GM04503 (cell line): ENCODE measurements at regions not wholly inside any gene's neighbourhood (a gene's known extent, or its start where the extent isn't known, plus 50 kb on each side); places are given as distances from the start of the nearest gene placed in this dataset.

ENCODE experiments used
- DNase-seq: peaks from one replicate; pipeline ENCODE4 v3.0.0-alpha.2; 2012; ENCODE audit warnings: low read depth

DNA sequence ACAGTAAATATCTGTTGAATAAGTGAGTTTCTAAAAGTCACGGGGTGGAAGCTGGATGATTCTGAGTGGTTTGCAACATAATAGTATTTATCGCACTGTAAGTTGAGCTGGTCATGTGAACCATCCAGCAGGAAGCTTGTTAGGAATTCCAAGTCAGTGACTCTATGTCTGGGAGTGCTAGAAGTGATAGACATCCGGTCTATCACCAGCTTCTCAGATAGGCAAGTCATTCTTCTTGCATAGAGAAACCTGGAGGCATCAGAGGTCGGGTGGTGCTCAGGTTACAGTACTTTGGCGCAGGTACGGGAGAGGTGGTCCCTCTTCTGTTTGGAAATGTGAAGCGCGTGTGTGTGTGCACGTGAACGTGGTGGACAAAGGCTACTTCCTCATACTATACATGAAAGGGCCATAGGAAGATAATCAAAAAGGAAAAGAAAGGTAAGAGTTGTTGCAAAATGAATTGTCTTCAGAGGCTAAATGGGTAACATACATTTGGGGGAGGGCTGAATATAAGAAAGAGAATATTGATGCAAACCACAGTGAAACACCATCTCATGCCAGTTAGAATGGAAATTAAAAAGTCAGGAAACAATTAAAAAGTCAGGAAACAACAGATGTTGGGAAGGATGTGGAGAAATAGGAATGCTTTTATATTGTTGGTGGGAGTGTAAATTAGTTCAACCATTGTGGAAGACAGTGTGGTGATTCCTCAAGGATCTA lies 299.3 kb upstream of the ZFP64 start:
- DNase-seq = peak; percentile 74

DNA sequence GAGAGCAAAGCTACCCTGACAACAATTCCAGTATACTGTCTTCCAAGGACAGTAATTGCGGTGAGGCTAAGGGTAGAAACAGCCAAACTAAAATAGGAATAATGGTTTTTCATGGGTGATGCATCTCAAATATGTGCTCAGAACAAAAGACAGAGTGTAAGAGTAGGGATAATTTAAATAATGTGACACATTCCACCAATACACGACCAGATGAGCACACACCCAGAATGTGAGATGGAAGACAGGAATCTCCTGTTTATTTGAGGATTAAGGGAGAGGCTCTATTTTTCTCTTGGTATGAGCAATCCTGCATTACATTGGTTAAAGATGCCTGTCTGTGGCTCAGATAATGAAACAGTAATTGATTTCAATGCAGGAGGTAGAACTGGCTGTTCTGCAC lies 292.9 kb upstream of the ZFP64 start:
- DNase-seq = peak; percentile 81

DNA sequence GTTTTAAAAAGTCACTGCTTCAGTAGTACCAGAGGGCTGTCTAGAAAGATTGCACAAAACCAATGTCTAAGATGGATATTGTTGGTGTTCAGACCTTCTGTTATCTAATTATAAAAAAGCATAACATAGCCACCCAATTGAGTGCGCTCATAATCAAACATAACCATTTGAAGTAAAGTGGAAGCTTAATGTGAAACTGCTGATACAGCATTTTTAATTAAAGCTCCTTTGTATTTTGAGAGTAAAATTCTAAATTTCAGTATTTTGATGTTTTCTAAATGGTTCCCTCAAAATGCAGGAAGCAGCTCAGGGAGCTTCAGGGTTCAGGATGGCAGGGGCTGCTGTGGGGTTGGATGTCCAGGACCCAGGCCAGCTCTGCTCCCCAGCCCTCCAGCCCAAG lies 291.8 kb upstream of the ZFP64 start:
- no peak for DNase-seq

DNA sequence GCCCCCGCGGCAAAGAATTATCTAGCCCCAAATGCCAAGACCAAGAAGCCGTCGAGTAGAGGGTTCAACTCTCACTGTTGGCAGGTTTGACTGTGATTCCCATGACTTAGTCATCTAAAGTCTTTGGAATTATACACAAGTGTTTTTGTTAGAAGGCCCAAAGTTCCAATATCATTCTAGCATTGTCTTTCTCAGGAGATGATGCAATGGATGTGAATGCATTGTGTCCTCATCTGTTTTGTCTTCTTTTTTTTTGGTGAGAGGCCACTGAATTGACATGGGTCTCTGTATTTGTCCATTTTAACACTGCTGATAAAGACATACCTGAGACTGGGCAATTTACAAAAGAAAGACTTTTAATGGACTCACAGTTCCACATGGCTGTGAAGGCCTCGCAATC lies 290.5 kb upstream of the ZFP64 start:
- DNase-seq = no peak

DNA sequence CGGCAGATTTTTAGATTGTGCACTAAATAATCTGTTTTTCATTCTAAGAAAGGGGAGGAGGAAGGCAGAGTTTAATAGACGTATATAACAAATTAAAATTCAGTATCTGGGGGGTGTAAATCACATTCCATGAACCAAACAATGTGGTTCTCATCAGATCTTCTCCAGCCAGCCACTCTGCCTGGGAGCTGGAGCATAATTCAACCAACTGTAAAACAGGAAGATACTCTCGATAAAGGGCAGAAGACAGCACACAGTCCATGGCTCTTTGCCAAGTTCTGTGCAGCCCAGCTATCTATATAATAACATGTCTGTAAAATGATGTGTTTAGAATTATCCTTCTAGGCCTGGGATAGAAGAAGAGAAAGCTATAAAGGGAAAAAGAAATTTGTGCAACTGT lies 289.9 kb upstream of the ZFP64 start:
- DNase-seq = no peak

DNA sequence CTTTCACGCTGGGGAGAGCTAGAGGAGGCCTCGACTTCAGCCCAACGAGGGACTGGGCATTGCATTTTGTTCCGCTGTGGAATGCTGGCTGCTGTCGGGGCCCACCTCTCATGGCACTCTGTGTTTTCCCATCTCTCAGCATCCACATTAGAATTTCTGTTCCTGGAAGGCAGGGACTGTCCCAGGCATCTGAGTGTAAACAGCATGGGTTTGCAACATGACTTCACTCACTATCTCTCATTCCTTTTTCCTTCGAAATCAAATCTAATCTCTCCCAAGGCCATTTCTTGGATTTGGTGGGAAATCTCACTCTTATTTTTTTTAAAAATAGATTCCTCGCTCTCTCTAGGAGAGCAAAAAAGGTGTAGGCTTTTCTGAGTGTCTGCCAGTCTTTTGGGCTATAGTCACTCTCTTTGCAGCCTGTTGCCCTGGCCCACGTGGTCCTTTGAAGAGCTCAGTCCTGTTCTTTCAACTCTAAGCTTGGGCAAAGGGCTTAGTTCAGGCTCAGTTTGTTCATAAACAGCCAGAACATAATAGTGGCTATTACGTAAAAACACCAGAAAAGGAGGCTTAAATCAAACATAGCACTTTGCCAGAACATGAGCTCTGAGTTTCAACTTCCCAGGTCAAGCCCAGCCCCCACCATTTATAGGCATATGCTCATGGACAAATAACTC lies 284.6 kb upstream of the ZFP64 start:
- DNase-seq = no peak

DNA sequence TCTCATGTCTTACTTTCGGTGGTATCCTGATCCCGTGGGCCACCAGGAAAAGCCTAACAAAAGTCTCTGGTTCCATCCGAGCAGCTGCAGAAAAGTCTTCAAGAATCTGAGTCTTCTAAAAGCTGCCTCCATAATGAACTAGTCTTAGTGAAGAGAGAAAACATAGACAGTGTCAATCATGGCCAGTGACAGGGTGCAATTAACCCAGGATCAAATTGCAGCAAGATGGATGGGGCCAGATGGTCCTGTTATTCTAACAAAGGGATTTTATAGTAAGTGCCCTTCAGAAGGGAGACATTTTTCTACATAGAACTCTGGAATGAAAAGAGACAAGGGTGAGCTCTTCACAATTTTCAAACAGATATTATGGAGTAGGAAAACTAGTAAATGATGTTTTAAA lies 281.6 kb upstream of the ZFP64 start:
- no peak for DNase-seq

DNA sequence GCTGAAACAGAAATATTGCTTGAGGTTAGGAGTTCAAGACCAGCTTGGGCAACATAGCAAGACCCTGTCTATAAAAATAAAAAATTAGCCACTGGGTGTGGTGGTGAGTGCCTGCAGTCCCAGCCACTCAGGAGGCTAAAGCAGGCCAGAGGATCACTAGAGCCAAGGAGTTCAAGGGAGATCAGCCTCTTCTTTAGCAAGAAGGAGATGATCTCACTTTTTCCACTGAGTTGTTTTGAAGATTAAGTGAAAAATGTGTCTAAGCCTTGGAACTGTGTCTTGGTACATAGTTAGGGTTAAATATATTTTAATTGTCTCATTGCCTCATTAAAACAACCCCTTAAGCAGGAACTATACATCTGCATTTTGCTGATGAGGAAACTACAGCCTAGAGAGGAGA lies 279.0 kb upstream of the ZFP64 start:
- no peak for DNase-seq

DNA sequence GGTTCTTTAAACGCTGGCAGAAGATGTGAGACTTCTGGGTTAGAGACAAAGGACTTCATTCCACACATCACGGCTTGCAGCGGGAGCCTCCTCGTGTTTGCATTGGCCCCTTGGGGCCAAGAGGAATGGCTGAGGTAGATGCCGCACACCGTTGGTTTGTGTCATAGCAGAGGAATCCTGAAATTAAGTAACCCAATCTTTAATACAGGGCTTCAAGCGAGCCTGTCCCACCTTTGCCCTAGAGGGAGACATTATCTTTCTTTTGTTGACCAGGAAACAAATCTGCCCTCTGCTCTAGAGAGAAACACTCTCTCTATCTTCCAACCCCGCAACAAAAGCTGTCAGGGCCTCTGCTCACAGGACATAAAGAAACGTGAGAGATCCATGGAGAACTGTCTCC lies 277.5 kb upstream of the ZFP64 start:
- no peak for DNase-seq

DNA sequence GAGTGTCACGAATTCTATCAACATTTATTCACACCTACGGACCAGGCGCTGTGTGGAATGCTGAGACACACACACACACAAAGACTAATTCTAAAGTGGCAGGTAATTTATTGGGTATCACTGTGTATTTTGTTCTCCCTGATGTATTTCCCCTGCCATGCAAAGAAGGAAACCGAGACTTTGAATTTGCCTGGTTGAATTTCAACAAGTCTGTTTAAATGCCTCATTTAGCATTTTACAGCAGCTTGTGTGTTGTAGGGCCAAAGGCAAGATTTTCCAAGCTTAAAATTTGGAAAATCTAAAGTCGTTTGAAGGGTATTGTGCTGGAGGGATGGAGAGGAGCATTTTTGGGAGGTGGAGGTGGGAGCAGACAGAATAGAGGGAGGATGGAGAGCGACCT lies 274.4 kb upstream of the ZFP64 start:
- DNase-seq = no peak

DNA sequence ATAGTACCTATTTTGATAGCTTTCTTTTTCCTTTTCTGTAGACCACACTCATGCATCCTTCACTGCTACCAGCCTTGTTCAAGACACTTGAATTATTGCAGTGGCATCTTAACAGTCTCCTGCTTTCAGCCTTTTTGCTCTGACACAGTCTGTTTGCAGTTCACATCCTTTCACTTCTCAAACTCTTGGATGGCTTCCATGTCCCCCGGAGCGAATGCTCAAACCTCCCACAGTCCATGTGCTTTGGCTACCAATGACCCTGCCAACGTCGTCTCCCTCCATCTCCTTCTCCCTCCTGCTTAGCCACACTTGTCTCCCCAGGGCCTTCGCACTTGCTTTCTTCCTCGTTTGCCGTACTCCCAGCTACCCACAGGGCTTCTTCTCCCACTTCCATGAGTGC lies 270.0 kb upstream of the ZFP64 start:
- DNase-seq = no peak

DNA sequence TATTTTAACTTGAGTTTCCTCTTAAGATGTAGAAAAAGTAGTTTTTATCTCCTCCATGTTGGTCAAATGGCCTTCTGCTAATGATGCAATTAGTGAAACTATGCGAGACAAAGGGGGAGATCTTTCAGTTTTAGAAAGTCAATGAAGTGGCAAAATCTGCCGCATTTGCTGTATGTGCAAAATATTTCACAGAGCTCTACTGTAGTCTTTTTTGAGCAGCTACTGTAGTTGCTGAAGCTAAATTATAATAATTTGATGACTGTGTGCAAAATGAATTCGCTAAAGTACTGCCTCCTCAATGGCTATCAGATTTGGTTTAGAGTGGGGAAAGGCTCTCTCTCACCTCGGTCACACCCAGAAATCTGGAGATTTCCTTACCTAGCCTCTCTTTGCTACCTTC lies 267.6 kb upstream of the ZFP64 start:
- no peak for DNase-seq

DNA sequence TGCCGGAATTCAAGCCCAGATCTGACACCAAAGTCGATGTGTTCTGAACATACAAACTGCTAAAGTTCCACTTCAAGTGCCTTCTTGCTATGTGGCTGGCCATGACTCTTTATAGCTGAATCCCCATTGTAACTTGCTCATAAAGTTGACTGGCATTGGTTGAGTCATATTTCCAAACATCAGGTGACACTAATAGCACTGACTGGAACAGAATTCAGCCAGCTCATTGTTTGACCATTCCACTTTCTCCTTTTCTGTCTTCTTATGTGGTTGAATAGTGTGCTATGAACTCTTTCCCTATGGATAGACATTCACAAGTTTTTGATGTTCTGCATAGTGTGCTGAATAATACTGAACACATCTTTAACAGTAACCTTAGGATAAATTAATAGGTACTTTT lies 266.2 kb upstream of the ZFP64 start:
- DNase-seq = no peak

DNA sequence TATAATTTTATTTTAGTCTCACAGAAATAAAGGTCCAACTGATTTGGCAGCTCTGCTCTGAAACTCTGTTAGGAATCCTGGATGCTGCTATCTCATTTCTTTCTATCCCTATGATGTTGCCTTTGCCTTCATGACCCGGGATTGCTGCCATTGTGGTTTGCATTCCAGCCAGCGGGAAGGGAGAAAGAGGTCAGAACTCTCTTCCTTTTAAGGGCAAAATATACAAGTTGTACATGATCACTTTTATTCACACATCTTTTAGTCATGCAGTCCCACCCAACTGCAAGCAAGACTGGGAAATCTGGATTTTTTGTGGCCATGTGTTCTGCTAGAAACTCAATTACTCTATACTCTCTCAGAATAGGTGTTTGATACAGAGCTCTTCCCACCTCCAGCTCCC lies 263.1 kb upstream of the ZFP64 start:
- DNase-seq = peak; percentile 52

DNA sequence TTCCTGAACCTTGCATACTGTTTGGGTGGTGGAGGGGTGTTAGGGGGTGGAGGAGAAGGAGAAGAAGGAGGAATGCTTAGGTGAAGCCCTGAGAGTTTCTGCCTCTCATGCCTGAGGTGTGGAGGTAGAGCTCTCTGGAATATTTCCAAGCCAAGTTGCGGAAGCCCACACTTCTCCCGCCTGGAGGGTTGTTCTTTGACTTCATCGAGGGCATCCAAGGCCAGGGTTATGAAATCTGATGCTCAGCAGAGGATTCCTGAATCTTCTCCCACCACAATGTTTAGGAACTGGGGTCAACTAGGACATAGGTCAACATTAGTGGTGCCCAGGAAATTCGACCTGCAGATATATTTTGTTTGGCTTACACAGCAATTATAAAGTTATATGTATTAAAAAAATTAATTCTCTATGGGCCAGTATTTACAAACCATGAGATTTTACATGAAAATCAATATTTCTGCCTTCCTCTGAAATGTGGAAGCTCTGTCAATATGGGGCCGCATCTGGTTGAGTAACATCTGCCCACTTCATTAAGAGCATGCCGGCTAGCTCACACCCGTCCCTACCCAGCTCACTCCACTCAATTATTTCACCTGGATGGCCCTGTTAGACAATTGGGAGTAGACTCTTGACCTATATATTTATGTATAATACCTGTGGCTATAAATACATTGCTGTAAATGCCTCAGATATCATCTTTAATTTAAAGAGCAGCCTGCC lies 257.1 kb upstream of the ZFP64 start:
- no peak for DNase-seq

DNA sequence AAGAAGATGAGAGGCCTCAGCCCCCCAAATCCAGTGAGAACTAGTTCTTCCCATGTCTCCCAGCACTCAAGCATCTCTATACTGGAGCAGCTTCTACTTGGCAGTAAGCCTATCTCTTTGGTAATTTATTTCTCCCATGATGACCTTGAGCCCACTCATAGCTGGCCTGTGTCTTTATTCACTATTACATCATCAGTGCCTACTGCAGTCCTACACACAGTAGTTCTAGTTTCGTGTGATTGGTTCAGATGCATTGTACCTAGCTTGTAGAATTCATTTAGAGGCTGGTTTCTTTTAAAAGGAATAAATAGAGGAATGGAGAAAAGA lies 255.6 kb upstream of the ZFP64 start:
- DNase-seq = no peak

DNA sequence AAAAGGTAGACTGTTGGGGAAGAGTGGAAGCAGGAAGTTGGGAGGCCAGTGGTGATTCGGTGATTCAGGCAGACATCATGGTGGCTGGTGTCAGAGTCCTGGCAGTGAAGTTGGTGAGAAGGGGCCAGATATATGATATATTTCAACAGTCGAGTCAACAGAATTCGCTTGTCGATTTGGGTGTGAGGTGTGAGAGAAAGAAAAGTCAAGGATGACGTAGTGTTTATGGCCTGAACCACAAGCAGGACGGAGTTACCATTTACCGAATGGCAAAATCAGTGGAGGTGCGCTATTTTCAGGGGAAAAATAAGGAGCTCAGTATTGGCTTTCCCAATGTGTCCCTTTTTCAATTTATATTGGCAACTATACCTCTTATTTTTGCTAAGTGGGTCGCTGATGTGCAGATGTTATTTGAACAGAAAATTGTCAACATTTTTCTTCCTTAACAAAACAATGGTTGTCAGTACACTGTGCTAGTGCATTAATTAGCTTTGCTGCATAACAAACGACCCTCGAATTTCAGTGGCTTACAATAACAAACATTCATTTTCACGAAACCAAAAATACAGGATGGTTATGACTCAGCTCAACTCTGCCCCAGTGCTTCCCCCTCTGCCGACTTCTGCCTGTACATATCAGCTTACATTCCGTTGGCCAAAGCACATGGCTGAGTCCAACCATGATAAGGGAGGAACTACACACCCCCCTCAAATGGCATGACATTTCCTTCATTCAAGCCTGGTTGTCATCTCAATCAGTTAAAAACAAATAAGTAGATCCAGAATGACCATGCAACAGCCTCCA lies 255.0 kb upstream of the ZFP64 start:
- no peak for DNase-seq

DNA sequence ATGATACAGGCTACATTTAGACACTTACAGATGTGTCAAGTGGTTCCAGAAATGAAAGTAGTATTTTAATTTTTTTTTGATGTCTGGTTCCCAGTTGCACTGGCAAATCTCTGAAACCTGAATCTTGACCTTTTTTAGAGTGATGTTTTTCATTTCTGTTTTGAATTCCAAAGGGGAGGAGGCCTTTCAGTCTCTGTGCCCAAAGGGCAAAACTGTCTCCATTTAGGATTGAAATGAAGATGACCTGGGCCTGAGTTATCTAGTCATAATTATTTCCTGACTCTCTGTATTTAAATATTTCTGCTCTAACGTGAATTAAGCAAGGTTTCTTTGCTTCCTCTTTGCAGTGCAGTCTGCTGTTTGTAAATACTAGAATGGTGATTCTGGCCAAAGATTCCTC lies 252.9 kb upstream of the ZFP64 start:
- no peak for DNase-seq

DNA sequence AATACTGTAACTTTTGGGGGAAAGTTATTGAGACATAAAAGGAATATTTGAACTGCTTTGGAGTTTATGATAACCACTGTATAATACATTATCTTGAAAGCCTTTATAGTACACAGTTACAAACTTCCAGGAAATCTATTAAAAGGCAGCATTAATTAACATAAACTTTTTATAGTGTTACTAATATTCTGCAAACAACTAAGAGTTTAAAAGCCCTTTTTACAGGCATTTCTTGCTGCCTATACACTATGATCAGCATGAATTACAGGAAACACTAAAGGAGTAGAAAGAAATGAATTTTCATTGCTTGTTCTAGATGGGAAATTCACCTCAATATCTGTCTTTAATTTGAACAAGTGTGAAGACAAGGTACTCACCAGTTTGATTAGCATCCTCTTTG lies 252.3 kb upstream of the ZFP64 start:
- DNase-seq = no peak

DNA sequence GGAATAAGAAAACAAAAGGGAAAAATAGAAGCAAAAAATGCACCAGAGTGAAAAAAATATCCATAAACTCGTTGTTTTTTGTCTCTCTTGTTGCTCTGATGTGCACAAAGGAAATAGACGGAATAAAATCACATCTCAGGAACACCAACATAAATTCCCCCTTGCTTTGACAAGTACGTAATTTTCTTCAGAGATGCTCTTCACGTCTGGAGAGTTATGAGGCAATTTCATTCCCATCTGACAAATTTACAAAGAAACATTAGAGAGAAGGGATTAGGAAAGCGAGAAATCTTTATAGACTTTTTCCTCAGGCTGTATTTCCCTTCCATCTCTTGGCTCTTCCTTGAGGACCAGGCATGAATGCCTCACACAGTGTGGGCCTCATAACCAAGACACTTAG lies 250.1 kb upstream of the ZFP64 start:
- no peak for DNase-seq

DNA sequence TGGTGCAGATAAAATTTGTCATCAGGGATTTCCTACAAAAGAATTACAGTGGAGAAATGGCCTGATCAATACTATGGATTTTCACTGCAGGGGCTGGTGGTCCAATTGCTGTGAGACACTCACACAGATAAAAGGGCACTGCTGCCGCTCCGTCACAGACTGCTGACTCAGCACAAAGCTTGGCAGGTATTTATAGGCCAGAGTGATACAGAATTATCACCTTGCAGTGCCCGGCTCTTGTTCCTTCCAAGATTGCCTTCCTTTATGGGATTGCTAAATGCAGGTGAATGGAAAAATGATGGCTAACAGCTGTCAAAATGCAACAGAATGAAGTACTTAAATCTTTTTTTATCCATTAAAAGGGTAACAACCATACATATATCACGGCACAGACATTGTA lies 247.8 kb upstream of the ZFP64 start:
- DNase-seq = no peak

DNA sequence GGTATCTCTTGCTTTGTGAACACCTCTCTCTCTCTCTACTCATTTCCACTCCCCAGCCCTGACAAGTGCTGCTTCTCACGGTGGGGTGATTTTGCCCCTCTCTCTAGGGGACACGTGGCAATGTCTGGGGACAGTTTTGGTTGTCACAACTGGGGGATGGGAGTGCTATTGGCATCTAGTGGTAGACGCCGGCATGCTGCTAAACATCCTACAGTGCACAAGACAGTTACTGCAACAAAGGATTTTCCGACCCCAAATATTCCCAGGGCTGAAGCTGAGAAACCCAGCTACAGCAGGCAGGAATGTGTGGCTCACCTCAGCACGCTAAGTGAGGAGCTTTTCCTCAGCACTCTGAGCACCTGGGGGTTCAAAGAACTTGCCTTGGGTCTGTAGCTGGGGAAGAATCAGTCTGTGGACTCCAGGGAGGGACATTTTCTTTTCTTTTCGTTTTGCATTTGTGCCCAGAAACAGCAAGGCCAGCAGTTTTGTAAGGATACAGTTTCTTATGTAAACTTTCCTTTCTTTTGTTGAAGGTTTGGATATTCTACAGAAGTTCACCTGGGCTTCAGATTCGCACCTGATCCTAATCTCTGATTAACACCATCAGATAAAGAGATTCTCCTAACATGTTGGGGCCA lies 246.9 kb upstream of the ZFP64 start:
- DNase-seq = no peak
